Thoracic aorta (tissue), 2 donors: ENCODE measurements at regions not wholly inside any gene's neighbourhood (a gene's known extent, or its start where the extent isn't known, plus 50 kb on each side); places are given as distances from the start of the nearest gene placed in this dataset.
A peak's percentile ranks its signal among the peaks of the same experiment; 100 is the strongest.

Experiments used
- ATAC-seq: fragments of 150-250 bp; one replicate; pipeline ENCODE4 v1.8.0; 2017; ENCODE audit warnings: low read depth; ENCODE audit not compliant: insufficient number of reproducible peaks, low FRiP score
- DNase-seq: peaks from one replicate; pipeline ENCODE4 v3.0.0-alpha.2; 2020; ENCODE audit warnings: low spot score
- H3K27ac ChIP-seq, 2 donors: fragments of 200-600 bp; sonication (generic); 1 replicate in 1 of 2; 2 replicates in 1 of 2; pipeline ENCODE4 v1.5.1; 2016; ENCODE audit warnings: mild to moderate bottlenecking in 2 of 2, moderate library complexity in 2 of 2
- H3K27me3 ChIP-seq: fragments of 200-600 bp; sonication (generic); replicated peaks from 2 replicates; pipeline ENCODE4 v1.6.0; 2016; ENCODE audit warnings: mild to moderate bottlenecking; ENCODE audit not compliant: insufficient read depth
- H3K36me3 ChIP-seq: fragments of 200-600 bp; sonication (generic); one replicate; pipeline ENCODE4 v1.5.1; 2016
- H3K4me1 ChIP-seq, 2 donors: fragments of 200-600 bp; sonication (generic); 1 replicate in 1 of 2; 2 replicates in 1 of 2; pipeline versions ENCODE4 v1.5.1 to v1.6.0; 2016; ENCODE audit warnings: low read depth in 2 of 2, mild to moderate bottlenecking in 1 of 2; ENCODE audit not compliant: control insufficient read depth in 1 of 2
- H3K4me3 ChIP-seq: fragments of 200-600 bp; sonication (generic); 2 replicates; pipeline ENCODE4 v1.5.1; 2016; ENCODE audit warnings: mild to moderate bottlenecking
- H3K9me3 ChIP-seq: fragments of 200-600 bp; sonication (generic); 2 replicates; pipeline ENCODE4 v1.5.1; 2016
- TF ChIP-seq, protein P1 (sequence below): fragments of 200-600 bp; sonication (generic); IDR thresholded peaks from one replicate; pipeline ENCODE4 v1.5.1; 2019; ENCODE audit warnings: antibody characterized with exemption

- TF ChIP-seq, protein P1, sequence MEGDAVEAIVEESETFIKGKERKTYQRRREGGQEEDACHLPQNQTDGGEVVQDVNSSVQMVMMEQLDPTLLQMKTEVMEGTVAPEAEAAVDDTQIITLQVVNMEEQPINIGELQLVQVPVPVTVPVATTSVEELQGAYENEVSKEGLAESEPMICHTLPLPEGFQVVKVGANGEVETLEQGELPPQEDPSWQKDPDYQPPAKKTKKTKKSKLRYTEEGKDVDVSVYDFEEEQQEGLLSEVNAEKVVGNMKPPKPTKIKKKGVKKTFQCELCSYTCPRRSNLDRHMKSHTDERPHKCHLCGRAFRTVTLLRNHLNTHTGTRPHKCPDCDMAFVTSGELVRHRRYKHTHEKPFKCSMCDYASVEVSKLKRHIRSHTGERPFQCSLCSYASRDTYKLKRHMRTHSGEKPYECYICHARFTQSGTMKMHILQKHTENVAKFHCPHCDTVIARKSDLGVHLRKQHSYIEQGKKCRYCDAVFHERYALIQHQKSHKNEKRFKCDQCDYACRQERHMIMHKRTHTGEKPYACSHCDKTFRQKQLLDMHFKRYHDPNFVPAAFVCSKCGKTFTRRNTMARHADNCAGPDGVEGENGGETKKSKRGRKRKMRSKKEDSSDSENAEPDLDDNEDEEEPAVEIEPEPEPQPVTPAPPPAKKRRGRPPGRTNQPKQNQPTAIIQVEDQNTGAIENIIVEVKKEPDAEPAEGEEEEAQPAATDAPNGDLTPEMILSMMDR, result no peak
- DNase-seq, result no peak
- H3K36me3 ChIP-seq, result no peaks in the 10 kb centered on the region
- no peaks in the 10 kb centered on the region for H3K27me3 ChIP-seq
- peaks cover 0 to 3% of the 10 kb centered on the region in 2 donors for H3K4me1 ChIP-seq
- no peak overlapping the region for H3K4me3 ChIP-seq
- no peaks in the 10 kb centered on the region for H3K9me3 ChIP-seq
- no peak overlapping the region for H3K27ac ChIP-seq
- ATAC-seq, result no peak
These were observed 215.5 kb upstream of the GALNT2 start for GRCh38 chr1:229851511-229851910.

- H3K27ac ChIP-seq, result no peak overlapping the region
- H3K36me3 ChIP-seq, result no peaks in the 10 kb centered on the region
- DNase-seq, result no peak
- no peak for ATAC-seq
- no peak overlapping the region for H3K4me3 ChIP-seq
- no peaks in the 10 kb centered on the region for H3K27me3 ChIP-seq
- no peaks in the 10 kb centered on the region for H3K4me1 ChIP-seq
- TF ChIP-seq, protein P1, result no peak
- H3K9me3 ChIP-seq, result no peaks in the 10 kb centered on the region
These were observed 213.3 kb upstream of the GALNT2 start for GRCh38 chr1:229853751-229854150.

GRCh38 chr1:229854620-229855019 is 212.4 kb upstream of the GALNT2 start:
- Histone ChIP-seq H3K27me3 (no peaks in the 10 kb centered on the region), H3K4me3 (no peak overlapping the region), H3K27ac (no peak overlapping the region), H3K4me1 (no peaks in the 10 kb centered on the region), H3K36me3 (no peaks in the 10 kb centered on the region), H3K9me3 (no peaks in the 10 kb centered on the region)
- ATAC-seq (no peak), DNase-seq (no peak)
- TF ChIP-seq, protein P1, result no peak

DNA sequence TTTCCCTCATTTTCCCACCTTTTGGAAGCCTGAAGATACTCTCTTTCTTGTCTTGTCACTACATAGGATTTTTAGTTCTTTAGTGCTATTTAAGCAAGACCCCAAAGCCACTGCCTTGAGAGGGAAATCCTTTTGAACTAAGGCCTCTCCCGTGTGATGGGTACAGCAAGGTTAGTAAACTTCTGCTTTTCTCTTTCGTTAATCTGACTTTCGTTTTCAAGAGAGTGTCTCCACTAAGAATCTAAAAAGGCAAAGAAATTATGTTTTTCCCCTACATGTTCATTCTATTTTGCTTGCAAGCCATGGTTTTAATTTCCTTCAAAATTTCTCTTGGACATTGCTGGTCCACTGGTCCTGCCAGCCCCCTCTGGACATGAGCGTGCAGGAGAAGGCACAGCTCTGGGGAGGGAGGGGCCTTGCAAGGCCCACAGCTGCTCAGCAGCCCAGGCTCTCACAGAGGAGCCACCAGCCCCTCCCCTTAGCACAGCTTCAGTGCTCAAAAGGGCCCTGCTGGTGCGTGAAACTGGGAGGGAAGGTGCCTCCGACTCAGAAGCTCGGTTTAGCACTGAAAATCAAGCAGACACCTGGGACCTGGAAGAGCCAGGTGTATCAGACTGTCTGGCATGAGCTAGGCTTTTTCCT is 210.9 kb upstream of the GALNT2 start:
- H3K27me3 ChIP-seq, result no peaks in the 10 kb centered on the region
- ATAC-seq (no peak), DNase-seq (no peak)
- TF ChIP-seq, protein P1, result no peak
- no peaks in the 10 kb centered on the region for H3K36me3 ChIP-seq
- no peak overlapping the region for H3K27ac ChIP-seq
- H3K9me3 ChIP-seq, result no peaks in the 10 kb centered on the region
- no peaks in the 10 kb centered on the region for H3K4me1 ChIP-seq
- H3K4me3 ChIP-seq, result peak overlapping the region; percentile 33

- DNase-seq (no peak), ATAC-seq (no peak)
- H3K36me3 ChIP-seq, result no peaks in the 10 kb centered on the region
- no peaks in the 10 kb centered on the region for H3K9me3 ChIP-seq
- H3K4me3 ChIP-seq, result no peak overlapping the region
- no peaks in the 10 kb centered on the region for H3K4me1 ChIP-seq
- no peaks in the 10 kb centered on the region for H3K27me3 ChIP-seq
- H3K27ac ChIP-seq, result no peak overlapping the region
- TF ChIP-seq, protein P1, result no peak
These were observed 209.5 kb upstream of the GALNT2 start for GRCh38 chr1:229857585-229857984.
